ENCODE measurements at regions not wholly inside any gene's neighbourhood (a gene's known extent, or its start where the extent isn't known, plus 50 kb on each side); places are given as distances from the start of the nearest gene placed in this dataset.

GRCh38 chr15:61444585-61444984 is 215.5 kb upstream of the RORA start:
- no peak for TF ChIP-seq RAD21 (conservative IDR thresholded peaks at IDR 0.05)
- no peak for TF ChIP-seq POLR2AphosphoS5 (IDR thresholded peaks at IDR 0.05)

Measured in neural cell (in vitro differentiated cells).